ENCODE measurements at regions not wholly inside any gene's neighbourhood (a gene's known extent, or its start where the extent isn't known, plus 50 kb on each side); places are given as distances from the start of the nearest gene placed in this dataset.

GRCh38 chr6:118377711-118378414, 170.2 kb upstream of the PLN start:
- TF ChIP-seq CTCF (IDR thresholded peaks at IDR 0.05; ENCODE audit: borderline replicate concordance, extremely low read depth, low read length, poor library complexity, severe bottlenecking) (no peak), EZH2 (IDR thresholded peaks at IDR 0.05; ENCODE audit: borderline replicate concordance, low read depth, low read length, severe bottlenecking) (no peak)
